ENCODE measurements at regions not wholly inside any gene's neighbourhood (a gene's known extent, or its start where the extent isn't known, plus 50 kb on each side); places are given as distances from the start of the nearest gene placed in this dataset.

GRCh38 chr2:41719756-41720155 is 328.1 kb upstream of the PKDCC start:
- no peaks in the 10 kb centered on the region for H3K4me1 ChIP-seq (ENCODE audit: insufficient read depth, low read length)
- no peak overlapping the region for H3K4me2 ChIP-seq (ENCODE audit: low read length)
- TF ChIP-seq EZH2 (IDR thresholded peaks at IDR 0.05; ENCODE audit: insufficient read depth, low read length) = no peak
- TF ChIP-seq CTCF (IDR thresholded peaks at IDR 0.05; ENCODE audit: insufficient read depth, low read depth, low read length) = no peak
- no peaks in the 10 kb centered on the region for H3K36me3 ChIP-seq (ENCODE audit: insufficient read depth, low read length)
- no peak overlapping the region for H3K9ac ChIP-seq (ENCODE audit: low read length)
- H4K20me1 ChIP-seq (ENCODE audit: insufficient read depth, low read length) = no peaks in the 10 kb centered on the region
- H2AFZ ChIP-seq (ENCODE audit: low read depth, low read length) = no peak overlapping the region
- no peak overlapping the region for H3K27ac Mint-ChIP-seq (ENCODE audit: unreplicated experiment)
- H3K9me3 ChIP-seq (ENCODE audit: insufficient read depth, low read depth, low read length) = no peaks in the 10 kb centered on the region
- FAIRE-seq (no peak), DNase-seq (ENCODE audit: low read depth) (no peak)
- H3K9me3 Mint-ChIP-seq (ENCODE audit: unreplicated experiment) = no peaks in the 10 kb centered on the region
- H3K36me3 Mint-ChIP-seq (ENCODE audit: low read depth, unreplicated experiment) = no peaks in the 10 kb centered on the region
- no peak overlapping the region for H3K4me3 Mint-ChIP-seq (ENCODE audit: unreplicated experiment)
- H3K27me3 ChIP-seq (ENCODE audit: insufficient read depth, low read length) = no peaks in the 10 kb centered on the region
- peaks cover 16% of the 10 kb centered on the region for H3K4me1 Mint-ChIP-seq (ENCODE audit: low read depth, unreplicated experiment)
- H3K79me2 ChIP-seq (ENCODE audit: insufficient read depth, low read length) = no peaks in the 10 kb centered on the region
- no peak overlapping the region for H3K4me3 ChIP-seq (ENCODE audit: insufficient read depth, low read depth, low read length)
- H3K27me3 Mint-ChIP-seq (ENCODE audit: low read depth, unreplicated experiment) = no peaks in the 10 kb centered on the region
- no peak overlapping the region for H3K27ac ChIP-seq (ENCODE audit: low read depth, low read length)

GRCh38 chr2:41720331-41721251 is 327.2 kb upstream of the PKDCC start:
- Histone ChIP-seq H4K20me1 (ENCODE audit: insufficient read depth, low read length) (no peaks in the 10 kb centered on the region), H3K4me1 (ENCODE audit: insufficient read depth, low read length) (no peaks in the 10 kb centered on the region), H3K9ac (ENCODE audit: low read length) (no peak overlapping the region), H3K27me3 (ENCODE audit: insufficient read depth, low read length) (no peaks in the 10 kb centered on the region), H3K79me2 (ENCODE audit: insufficient read depth, low read length) (no peaks in the 10 kb centered on the region), H2AFZ (ENCODE audit: low read depth, low read length) (no peak overlapping the region), H3K4me3 (ENCODE audit: insufficient read depth, low read depth, low read length) (no peak overlapping the region), H3K9me3 (ENCODE audit: insufficient read depth, low read depth, low read length) (no peaks in the 10 kb centered on the region), H3K27ac (ENCODE audit: low read depth, low read length) (no peak overlapping the region), H3K4me2 (ENCODE audit: low read length) (no peak overlapping the region), H3K36me3 (ENCODE audit: insufficient read depth, low read length) (no peaks in the 10 kb centered on the region)
- TF ChIP-seq EZH2 (IDR thresholded peaks at IDR 0.05; ENCODE audit: insufficient read depth, low read length) (no peak), CTCF (IDR thresholded peaks at IDR 0.05; ENCODE audit: insufficient read depth, low read depth, low read length) (no peak)
- H3K36me3 Mint-ChIP-seq (ENCODE audit: low read depth, unreplicated experiment) = no peaks in the 10 kb centered on the region
- no peak overlapping the region for H3K4me3 Mint-ChIP-seq (ENCODE audit: unreplicated experiment)
- peaks cover 16% of the 10 kb centered on the region for H3K4me1 Mint-ChIP-seq (ENCODE audit: low read depth, unreplicated experiment)
- H3K27ac Mint-ChIP-seq (ENCODE audit: unreplicated experiment) = no peak overlapping the region
- no peaks in the 10 kb centered on the region for H3K9me3 Mint-ChIP-seq (ENCODE audit: unreplicated experiment)
- DNase-seq (ENCODE audit: low read depth) (peak; percentile 13), FAIRE-seq (peak; percentile 5)
- H3K27me3 Mint-ChIP-seq (ENCODE audit: low read depth, unreplicated experiment) = no peaks in the 10 kb centered on the region

Measured in astrocyte (in vitro differentiated cells and primary cell).